ENCODE measurements at regions not wholly inside any gene's neighbourhood (a gene's known extent, or its start where the extent isn't known, plus 50 kb on each side); places are given as distances from the start of the nearest gene placed in this dataset.
"Not testable (repeated sequence)": the region's sequence is repeated elsewhere in the genome, so short reads cannot be mapped to it uniquely, and the experiment has no call there.

- DNase-seq (ENCODE audit: low read depth in 3 of 3): no peak
Measured at GRCh38 chr5:4561403-4561802, 578.7 kb upstream of the ADAMTS16 start.

DNA sequence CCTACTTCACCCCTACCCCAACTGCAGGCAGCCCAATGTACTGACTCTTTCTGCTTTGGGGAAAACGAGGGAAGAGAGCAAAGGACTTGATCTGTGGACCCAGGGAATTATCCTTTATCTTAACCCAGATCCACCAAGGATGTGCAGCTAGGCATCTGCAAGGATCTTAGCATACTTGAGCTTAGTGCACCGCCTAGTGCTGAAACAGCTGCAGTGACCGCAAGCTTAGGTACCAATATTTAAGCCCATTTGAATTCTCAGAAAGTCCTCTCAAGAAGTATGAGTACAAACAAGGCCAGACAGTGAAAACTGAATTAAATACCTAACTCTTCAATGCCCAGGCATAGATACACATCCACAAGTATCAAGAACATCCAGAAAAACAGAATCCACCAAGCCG, 576.7 kb upstream of the ADAMTS16 start:
- DNase-seq (ENCODE audit: low read depth in 3 of 3): no peak

GRCh38 chr5:4570047-4570995, 569.8 kb upstream of the ADAMTS16 start:
- no peak for DNase-seq (ENCODE audit: low read depth in 3 of 3)

GRCh38 chr5:4571248-4571948, 568.7 kb upstream of the ADAMTS16 start:
- DNase-seq (ENCODE audit: low read depth in 3 of 3): no peak

DNA sequence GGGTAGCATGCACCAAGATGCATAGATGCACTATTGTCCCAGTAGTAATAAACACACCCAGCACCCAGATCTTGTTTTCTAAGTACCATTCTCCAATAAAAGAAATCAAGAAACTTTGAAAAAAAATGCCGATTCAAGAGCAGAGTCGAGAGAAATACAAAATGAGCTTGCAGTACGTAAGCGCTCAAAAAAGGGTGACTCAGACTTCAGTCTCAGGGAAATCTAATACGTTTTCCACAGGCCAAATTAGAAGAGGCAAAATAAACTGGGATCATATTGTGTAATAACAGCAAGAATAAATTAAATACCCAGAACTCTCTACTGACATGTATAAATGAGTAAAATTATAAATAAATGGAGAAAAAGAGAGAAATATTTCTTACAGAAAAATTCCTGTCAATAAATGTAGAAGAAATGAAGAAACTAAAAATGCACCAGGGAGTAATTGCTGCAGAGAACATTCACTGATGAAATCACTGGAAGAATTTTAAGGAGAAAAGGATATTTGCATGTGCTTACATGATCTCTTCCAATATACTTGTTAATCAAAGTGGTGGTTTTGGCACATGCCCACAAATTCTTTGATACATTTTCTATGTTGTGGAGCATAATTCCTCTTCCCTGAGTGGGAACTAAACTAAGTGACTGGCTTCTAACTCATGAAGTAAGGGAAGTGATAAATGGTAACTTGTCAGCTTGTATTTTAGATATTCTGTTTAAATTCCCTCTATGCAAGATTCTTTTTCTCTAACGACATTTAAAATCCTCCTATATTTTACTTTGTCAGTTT, 567.6 kb upstream of the ADAMTS16 start:
- DNase-seq (ENCODE audit: low read depth in 3 of 3): no peak

DNA sequence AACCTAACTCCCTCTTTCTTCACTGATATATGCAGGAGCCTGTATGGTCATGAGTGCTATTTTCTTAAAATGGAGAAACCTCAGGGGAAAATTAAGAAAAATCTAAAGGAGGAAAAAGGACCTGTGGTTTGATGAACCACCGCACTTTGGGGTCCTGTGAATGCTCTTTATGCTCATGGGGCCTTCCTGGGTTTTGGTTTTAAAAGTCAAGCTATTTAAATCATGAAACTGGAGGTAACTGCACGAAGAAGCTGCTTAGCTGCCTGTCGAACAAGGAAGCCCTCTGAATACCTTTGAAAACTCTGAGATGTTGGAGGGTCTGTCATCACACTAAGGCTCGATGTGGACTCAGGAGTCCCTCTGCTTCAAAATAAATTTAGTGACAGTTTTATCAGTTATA, 564.5 kb upstream of the ADAMTS16 start:
- DNase-seq (ENCODE audit: low read depth in 3 of 3): no peak

GRCh38 chr5:4576161-4576748, 563.9 kb upstream of the ADAMTS16 start:
- DNase-seq (ENCODE audit: low read depth in 3 of 3): no peak

- no peak for DNase-seq (ENCODE audit: low read depth in 3 of 3)
Measured at GRCh38 chr5:4576908-4577307, 563.2 kb upstream of the ADAMTS16 start.

DNA sequence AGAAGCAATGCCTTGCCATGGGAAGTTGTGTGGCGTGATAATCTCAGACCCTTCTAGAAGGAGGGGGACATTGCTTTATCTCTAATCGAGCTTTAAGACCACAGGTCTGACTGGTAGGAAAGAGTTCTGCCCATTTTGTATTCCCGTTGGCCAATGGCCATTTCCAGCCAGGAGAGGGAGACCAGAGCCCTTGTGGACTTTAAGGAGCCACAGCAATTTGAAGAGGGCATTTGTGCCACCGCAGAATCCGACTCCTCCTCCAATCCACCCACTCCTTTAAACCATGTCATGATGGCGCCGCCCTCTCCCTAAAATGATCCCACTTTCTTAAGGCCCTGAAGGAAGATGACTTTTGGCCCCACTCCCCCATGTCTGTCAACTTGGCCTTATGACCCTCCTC, 560.5 kb upstream of the ADAMTS16 start:
- no peak for DNase-seq (ENCODE audit: low read depth in 3 of 3)

DNA sequence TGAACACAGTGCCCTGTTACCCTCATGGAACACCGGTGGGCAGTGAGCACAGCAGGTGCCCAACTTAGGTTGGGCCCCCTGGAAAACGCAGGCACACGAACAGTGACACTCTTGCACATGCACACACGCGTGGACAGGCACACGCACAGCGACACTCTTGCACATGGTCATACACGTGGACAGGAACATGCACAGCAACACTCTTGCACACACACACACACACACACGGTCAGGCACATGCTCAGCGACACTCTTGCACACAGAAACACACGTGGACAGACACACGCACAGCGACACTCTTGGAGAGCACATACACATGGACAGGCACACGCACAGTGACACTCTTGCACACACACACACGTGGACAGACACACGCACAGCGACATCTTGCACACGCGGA, 559.4 kb upstream of the ADAMTS16 start:
- no peak for DNase-seq (ENCODE audit: low read depth in 3 of 3)

DNA sequence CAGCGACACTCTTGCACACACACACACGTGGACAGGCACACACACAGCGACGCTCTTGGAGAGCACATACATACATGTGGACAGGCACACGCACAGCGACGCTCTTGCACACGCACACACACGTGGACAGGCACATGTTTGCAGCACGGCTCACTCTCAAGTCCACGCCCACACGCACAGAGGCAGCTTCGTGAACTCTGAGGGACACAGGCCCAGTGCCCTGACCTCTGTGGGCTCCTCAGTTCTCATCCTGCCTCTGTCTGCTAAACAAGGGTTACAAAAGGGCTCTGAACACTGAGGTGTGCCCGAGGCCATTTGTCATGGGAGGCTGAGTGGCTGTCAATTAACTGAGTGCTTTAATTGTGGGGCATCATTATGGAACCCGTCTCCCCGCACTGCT, 558.8 kb upstream of the ADAMTS16 start:
- DNase-seq (ENCODE audit: low read depth in 3 of 3): no peak

- DNase-seq (ENCODE audit: low read depth in 3 of 3): no peak
Measured at GRCh38 chr5:4584982-4585381, 555.1 kb upstream of the ADAMTS16 start.

DNA sequence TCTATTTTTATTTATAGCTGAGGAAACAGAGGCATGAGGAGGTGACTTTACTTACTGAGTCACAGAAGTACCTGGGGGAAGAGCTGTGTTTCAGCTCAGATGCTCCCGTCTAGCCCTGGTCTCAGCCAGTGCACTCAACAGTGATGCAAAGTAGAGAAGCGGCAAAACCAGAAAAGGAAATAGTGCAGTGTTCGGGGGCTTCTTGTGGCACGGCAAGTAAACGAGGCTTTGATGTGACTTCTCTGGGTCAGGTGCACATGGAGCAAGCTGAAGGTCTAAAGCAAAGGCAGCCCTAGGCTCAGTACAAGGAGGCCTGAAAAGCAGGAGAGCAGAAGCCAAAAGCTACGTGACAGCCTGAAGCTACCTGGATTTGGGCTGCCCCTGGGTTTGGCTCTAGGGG, 526.7 kb upstream of the ADAMTS16 start:
- no peak for DNase-seq (ENCODE audit: low read depth in 3 of 3)

DNA sequence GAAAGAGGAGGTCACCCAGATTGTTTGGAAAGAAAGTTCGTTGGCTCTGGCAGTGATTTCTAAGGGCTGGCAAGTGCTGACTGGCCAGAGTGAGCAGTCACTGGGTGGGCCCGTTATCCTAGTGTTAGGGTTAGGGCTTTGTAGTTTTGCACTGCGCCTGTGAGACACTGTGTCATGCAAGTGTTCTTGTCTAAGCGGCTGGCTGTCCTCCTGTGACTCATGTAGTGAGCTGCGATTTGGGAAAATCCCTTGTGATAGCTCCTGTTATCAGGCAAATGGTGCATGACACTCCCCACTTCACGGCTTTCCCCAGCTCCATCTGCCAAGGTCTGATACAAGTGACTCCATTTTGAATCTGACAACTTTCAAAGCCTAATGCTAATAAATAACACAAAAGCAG, 526.0 kb upstream of the ADAMTS16 start:
- no peak for DNase-seq (ENCODE audit: low read depth in 3 of 3)

DNA sequence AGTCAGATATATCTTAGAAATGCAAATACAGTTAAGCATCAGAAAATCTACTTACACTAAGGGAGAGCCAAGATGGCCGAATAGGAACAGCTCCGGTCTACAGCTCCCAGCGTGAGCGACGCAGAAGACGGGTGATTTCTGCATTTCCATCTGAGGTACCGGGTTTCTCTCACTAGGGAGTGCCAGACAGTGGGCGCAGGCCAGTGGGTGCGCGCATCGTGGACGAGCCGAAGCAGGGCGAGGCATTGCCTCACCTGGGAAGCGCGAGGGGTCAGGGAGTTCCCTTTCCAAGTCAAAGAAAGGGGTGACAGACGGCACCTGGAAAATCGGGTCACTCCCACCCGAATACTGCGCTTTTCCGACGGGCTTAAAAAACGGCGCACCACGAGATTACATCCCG, 524.8 kb upstream of the ADAMTS16 start:
- DNase-seq (ENCODE audit: low read depth in 3 of 3): not testable (repeated sequence)

DNA sequence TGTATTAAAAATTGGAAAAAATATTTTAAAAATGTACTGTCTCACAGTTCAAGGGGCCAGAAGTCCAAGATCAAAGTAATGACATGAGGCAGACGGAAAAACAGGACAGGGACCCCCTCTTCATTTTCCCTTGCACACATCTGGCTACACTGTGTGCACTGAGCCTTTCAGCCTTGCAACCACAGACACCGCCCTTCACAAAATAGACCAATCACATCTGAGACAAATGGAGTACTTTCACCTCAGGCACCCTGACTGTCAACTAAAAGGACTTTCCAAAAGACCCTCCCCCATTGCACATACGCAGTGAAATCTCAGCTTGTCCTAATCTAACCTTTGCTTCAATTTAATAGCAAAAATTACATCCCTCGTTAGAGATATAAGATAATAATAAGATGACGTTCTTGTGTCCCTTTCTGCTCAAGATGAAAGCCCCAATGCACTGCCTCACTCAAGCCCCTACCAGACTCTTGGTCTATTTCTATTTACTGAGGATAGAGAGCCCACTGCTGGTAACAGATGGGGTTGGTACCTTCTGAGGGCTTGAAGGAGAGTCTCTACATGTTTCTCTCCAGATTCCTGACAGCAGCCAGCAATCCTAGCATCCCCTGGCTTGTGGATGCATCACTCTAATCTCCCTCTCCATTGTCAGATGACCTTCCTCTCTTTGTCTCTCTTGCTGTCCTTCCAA, 514.8 kb upstream of the ADAMTS16 start:
- no peak for DNase-seq (ENCODE audit: low read depth in 3 of 3)

- no peak for DNase-seq (ENCODE audit: low read depth in 3 of 3)
Measured at GRCh38 chr5:4627131-4627530, 513.0 kb upstream of the ADAMTS16 start.

GRCh38 chr5:4627929-4628328, 512.2 kb upstream of the ADAMTS16 start:
- no peak for DNase-seq (ENCODE audit: low read depth in 3 of 3)

DNA sequence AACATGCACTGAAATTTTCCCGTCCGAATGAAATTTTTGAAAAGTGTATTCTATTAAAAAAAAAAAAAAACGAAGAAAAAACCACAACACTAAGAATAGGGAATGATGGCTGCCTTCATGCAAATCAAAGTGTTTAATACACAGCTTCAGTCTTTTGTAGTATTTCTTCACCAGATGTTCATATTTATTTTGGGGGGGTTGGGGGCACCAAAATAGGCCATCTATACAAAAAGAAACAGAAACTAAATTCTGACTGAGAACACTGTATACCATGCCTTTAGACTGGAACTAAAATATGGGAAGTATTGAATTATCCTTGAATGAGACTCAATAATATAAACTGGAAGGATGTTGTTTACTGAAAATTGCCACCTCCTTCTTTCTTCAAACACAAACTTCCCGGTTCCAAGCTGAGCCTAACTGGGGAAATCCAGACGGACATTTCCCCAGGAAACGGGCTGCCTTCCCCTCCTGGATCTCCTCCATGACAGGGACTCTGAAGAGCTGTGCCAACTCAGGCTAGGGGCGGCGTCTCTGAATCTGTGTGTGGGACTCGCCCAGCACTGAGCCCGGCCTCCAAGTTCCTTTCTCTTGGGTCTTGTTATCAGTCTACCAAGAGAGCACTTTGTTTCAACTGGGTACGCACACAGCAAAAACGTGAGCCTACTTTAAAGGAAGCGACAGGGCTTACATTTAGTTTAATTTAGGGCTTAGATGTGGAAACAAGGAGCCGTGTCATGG, 511.3 kb upstream of the ADAMTS16 start:
- DNase-seq (ENCODE audit: low read depth in 3 of 3): no peak

DNA sequence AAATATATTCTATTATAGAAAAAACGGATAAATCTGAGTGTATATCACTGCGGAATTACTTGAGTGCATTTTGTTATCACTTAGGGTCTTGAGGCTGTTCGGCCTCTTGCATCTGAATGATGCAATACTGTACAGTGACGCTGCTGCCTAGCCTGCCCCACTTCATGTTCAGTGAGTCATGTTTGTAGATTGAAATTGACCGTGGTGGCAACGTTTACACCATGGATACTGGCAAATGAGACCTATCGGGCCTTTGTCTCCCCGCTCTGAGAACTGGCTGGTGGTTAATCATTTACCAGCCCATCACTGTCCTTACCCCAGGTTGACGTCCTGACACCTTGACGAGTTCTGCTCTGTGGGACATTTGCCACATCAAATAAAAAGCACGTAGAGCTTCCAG, 510.1 kb upstream of the ADAMTS16 start:
- no peak for DNase-seq (ENCODE audit: low read depth in 3 of 3)

GRCh38 chr5:4634342-4634741, 505.8 kb upstream of the ADAMTS16 start:
- DNase-seq (ENCODE audit: low read depth in 3 of 3): no peak

Measured in stimulated activated CD4-positive, alpha-beta T cell treated with anti-CD3 and anti-CD28 coated beads, TNF-alpha, amount 100 ng/mL, for 4 hours (primary cell).